SH-SY5Y (cell line): ENCODE measurements at regions not wholly inside any gene's neighbourhood (a gene's known extent, or its start where the extent isn't known, plus 50 kb on each side); places are given as distances from the start of the nearest gene placed in this dataset.

ENCODE experiments used
- GATA2 ChIP-seq: IDR thresholded peaks from 2 replicates; pipeline ENCODE4 v1.6.1; 2011; ENCODE audit warnings: mild to moderate bottlenecking, low read depth, low read length
- GATA3 ChIP-seq: IDR thresholded peaks from 2 replicates; pipeline ENCODE4 v1.6.1; 2011; ENCODE audit warnings: low read depth, mild to moderate bottlenecking, low read length, moderate library complexity

GRCh38 chr15:57883701-57884100 is 177.2 kb downstream of the POLR2M start:
- TF ChIP-seq GATA3, result no peak
- no peak for TF ChIP-seq GATA2
